SU-DHL-6 (cell line): ENCODE measurements at regions not wholly inside any gene's neighbourhood (a gene's known extent, or its start where the extent isn't known, plus 50 kb on each side); places are given as distances from the start of the nearest gene placed in this dataset.

Experiments used
- H2AFZ ChIP-seq: fragments of 200-600 bp; sonication (generic); 2 replicates; pipeline ENCODE4 v1.6.1; 2014; ENCODE audit warnings: low read depth, mild to moderate bottlenecking, moderate library complexity, mixed read lengths, antibody characterized with exemption, low read length; ENCODE audit not compliant: severe bottlenecking
- H3F3A ChIP-seq: fragments of 200-600 bp; shearing (Covaris generic); 2 replicates; pipeline ENCODE4 v1.6.0; 2016; ENCODE audit warnings: antibody characterized with exemption, mild to moderate bottlenecking; ENCODE audit not compliant: insufficient read depth
- H3K27ac ChIP-seq: fragments of 200-600 bp; sonication (generic); 2 replicates; pipeline ENCODE4 v1.5.1; 2016; ENCODE audit warnings: low read depth, mild to moderate bottlenecking, low read length, moderate library complexity, mixed read lengths
- H3K27me3 ChIP-seq: fragments of 200-600 bp; sonication (generic), shearing (Covaris generic); 2 replicates; pipeline ENCODE4 v1.6.0; 2014; ENCODE audit warnings: mild to moderate bottlenecking, low read length
- H3K36me3 ChIP-seq: fragments of 200-600 bp; sonication (generic); 2 replicates; pipeline ENCODE4 v1.6.1; 2014; ENCODE audit warnings: mild to moderate bottlenecking, low read length, mixed read lengths
- H3K4me2 ChIP-seq: fragments of 300-600, 200-600 bp; shearing (Covaris generic), sonication (generic); 2 replicates; pipeline ENCODE4 v1.6.0; 2014; ENCODE audit warnings: low read length, low read depth, mild to moderate bottlenecking; ENCODE audit not compliant: poor library complexity, severe bottlenecking
- H3K4me3 ChIP-seq: fragments of 200-600 bp; sonication (generic); 2 replicates; pipeline ENCODE4 v1.5.1; 2014; ENCODE audit warnings: antibody characterized with exemption, low read length, mild to moderate bottlenecking, mixed read lengths; ENCODE audit not compliant: insufficient read depth, poor library complexity, severe bottlenecking
- H3K79me2 ChIP-seq: fragments of 200-600 bp; sonication (generic); 2 replicates; pipeline ENCODE4 v1.6.1; 2014; ENCODE audit warnings: mild to moderate bottlenecking, low read length, moderate library complexity; ENCODE audit not compliant: insufficient read depth
- H3K9ac ChIP-seq: fragments of 200-600 bp; sonication (generic); 2 replicates; pipeline ENCODE4 v1.7.0; 2014; ENCODE audit warnings: mild to moderate bottlenecking, low read length
- H3K9me2 ChIP-seq: fragments of 200-600 bp; sonication (generic); replicated peaks from 2 replicates; pipeline ENCODE4 v1.6.1; 2014; ENCODE audit warnings: low read length; ENCODE audit not compliant: insufficient read depth
- H3K9me3 ChIP-seq: fragments of 200-600 bp; sonication (generic); 2 replicates; pipeline ENCODE4 v1.6.1; 2014; ENCODE audit warnings: low read length, mixed read lengths; ENCODE audit not compliant: insufficient read depth
- H4K20me1 ChIP-seq: fragments of 200-600 bp; sonication (generic); 2 replicates; pipeline ENCODE4 v1.6.1; 2014; ENCODE audit warnings: low read depth, mild to moderate bottlenecking, antibody characterized with exemption, low read length, moderate library complexity, mixed read lengths
- CTCF ChIP-seq: fragments of 200-600 bp; sonication (generic); IDR thresholded peaks from one replicate; pipeline ENCODE4 v1.5.1; 2017; ENCODE audit warnings: antibody characterized with exemption, mild to moderate bottlenecking, low read length, moderate library complexity; ENCODE audit not compliant: insufficient read depth, poor library complexity, severe bottlenecking
- EZH2phosphoT487 ChIP-seq: fragments of 200-600 bp; sonication (generic), shearing (Covaris generic); conservative IDR thresholded peaks from 2 replicates; pipeline ENCODE4 v1.6.1; 2018; ENCODE audit warnings: mild to moderate bottlenecking, antibody characterized with exemption, low read length, moderate library complexity, mixed read lengths

DNA sequence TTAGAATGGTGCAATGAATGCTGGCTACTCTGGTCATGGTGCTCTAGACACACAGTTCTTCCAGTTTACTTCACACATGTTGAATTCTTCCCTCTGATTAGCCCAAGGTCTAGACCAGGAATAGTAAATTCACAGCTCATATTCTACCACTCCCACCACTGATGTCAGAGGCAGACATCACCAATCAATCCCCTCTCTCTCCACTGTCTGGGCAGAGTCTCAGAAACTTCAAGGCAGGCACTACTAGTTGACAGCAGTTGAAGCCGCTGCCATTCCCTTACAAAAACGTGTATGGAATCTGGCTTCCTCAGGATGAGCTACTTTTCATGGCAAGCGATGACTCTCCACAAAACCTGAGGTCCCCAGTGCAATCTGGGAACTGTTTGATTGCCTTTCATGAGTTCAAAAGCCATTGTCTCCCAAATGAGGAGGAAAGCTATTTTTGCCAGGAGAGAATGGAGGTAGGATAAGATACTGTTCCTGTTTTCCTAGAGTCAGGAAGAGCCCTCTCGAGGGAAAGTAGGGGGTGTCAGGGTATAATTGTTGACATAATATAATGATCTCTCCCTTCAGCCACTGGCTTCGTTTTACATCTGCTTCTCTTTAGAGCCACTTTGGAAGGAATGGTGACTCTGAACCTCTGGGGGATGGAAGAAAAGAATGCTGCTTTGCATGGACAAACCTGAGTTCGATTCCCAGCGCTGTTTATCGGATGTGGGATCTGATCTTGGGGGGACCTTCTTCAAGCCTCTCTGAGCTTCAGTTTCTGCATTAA, 90.0 kb downstream of the FOXL1 start:
- H3K36me3 ChIP-seq, result no peaks in the 10 kb centered on the region
- H3K27me3 ChIP-seq, result no peaks in the 10 kb centered on the region
- H3F3A ChIP-seq, result no peaks in the 10 kb centered on the region
- no peaks in the 10 kb centered on the region for H3K79me2 ChIP-seq
- TF ChIP-seq CTCF (no peak), EZH2phosphoT487 (no peak)
- no peaks in the 10 kb centered on the region for H3K9me2 ChIP-seq
- no peaks in the 10 kb centered on the region for H3K9me3 ChIP-seq
- H3K9ac ChIP-seq, result no peak overlapping the region
- H4K20me1 ChIP-seq, result no peaks in the 10 kb centered on the region
- H3K4me2 ChIP-seq, result no peak overlapping the region
- H2AFZ ChIP-seq, result no peak overlapping the region
- no peak overlapping the region for H3K27ac ChIP-seq
- H3K4me3 ChIP-seq, result no peak overlapping the region

GRCh38 chr16:86669285-86669805, 91.0 kb downstream of the FOXL1 start:
- H4K20me1 ChIP-seq, result no peaks in the 10 kb centered on the region
- H3K9me3 ChIP-seq, result no peaks in the 10 kb centered on the region
- H3K79me2 ChIP-seq, result no peaks in the 10 kb centered on the region
- no peak overlapping the region for H3K9ac ChIP-seq
- H3K27ac ChIP-seq, result no peak overlapping the region
- no peak overlapping the region for H2AFZ ChIP-seq
- no peaks in the 10 kb centered on the region for H3K36me3 ChIP-seq
- H3K4me3 ChIP-seq, result no peak overlapping the region
- H3F3A ChIP-seq, result no peaks in the 10 kb centered on the region
- TF ChIP-seq CTCF, result no peak
- TF ChIP-seq EZH2phosphoT487, result no peak
- no peaks in the 10 kb centered on the region for H3K9me2 ChIP-seq
- H3K27me3 ChIP-seq, result no peaks in the 10 kb centered on the region
- no peak overlapping the region for H3K4me2 ChIP-seq

DNA sequence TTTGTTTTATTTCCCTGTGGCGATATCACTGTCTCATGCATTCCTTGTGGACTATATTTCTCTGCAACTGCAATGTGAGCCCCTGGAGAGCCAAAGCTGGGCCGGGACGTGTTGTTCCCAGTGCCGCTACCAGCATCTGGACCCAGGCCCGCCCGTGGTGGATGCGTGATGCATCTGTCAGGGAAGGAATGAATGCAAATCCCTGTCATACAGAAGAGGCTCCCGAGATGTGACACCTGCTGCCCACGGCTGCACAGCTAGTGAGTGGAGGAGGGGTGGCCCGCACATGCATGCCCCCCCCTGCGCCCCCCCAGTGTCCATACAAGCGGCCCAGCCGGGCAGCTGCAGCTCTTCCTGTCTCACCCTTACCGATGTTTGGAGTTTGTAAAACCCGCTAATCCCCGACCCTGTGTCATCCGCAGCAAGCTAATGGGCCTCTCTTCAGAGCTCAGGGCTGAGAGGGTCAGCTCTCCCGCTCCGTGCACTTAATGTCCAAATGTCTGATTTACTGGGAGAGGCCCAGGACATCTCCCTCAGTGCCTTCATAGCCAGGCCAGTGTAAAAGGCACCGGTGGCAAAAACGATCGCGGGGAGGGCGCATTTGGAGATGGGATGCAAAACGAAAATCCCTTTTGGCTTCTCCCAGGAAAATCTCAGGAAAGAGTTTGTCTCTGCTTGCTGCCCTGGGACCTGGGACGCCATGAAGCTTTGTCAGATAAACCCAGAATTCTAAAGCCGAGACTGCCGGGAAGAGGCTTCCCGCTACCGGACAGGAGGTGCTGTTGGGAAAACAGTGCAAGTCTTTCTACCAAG, 91.8 kb downstream of the FOXL1 start:
- H3K4me2 ChIP-seq, result no peak overlapping the region
- H3K79me2 ChIP-seq, result no peaks in the 10 kb centered on the region

More for the DNA sequence above, 91.8 kb downstream of the FOXL1 start:
- H3K9me3 ChIP-seq, result no peaks in the 10 kb centered on the region
- no peak overlapping the region for H3K4me3 ChIP-seq
- H3K36me3 ChIP-seq, result no peaks in the 10 kb centered on the region
- no peak for TF ChIP-seq EZH2phosphoT487
- H3K27ac ChIP-seq, result no peak overlapping the region
- H3F3A ChIP-seq, result no peaks in the 10 kb centered on the region
- no peak overlapping the region for H2AFZ ChIP-seq
- no peak overlapping the region for H3K9ac ChIP-seq
- no peaks in the 10 kb centered on the region for H3K9me2 ChIP-seq
- no peaks in the 10 kb centered on the region for H4K20me1 ChIP-seq
- no peaks in the 10 kb centered on the region for H3K27me3 ChIP-seq
